Adrenal gland (tissue), 5 donors: ENCODE measurements at regions not wholly inside any gene's neighbourhood (a gene's known extent, or its start where the extent isn't known, plus 50 kb on each side); places are given as distances from the start of the nearest gene placed in this dataset.

Experiments
- POLR2A ChIP-seq, 2 donors: fragments of 450-650 bp; IDR thresholded peaks; one replicate each; pipeline ENCODE4 v1.6.1; 2017; ENCODE audit warnings: antibody characterized with exemption in 2 of 2, mild to moderate bottlenecking in 2 of 2, moderate library complexity in 1 of 2
- TF ChIP-seq, protein P1 (sequence below), 6 experiments: fragments of 450-650 bp in 4 of 6; fragments of 200-600 bp in 2 of 6; sonication (generic) in 1 of 6; IDR thresholded peaks; 1 replicate in 5 of 6; 2 replicates in 1 of 6; pipeline versions ENCODE4 v1.5.1 to v1.8.0; 2016 to 2021; ENCODE audit warnings: antibody characterized with exemption in 6 of 6, mild to moderate bottlenecking in 2 of 6, moderate library complexity in 1 of 6
- donor health status: DM: no; HTN: no; CAD: no.

DNA sequence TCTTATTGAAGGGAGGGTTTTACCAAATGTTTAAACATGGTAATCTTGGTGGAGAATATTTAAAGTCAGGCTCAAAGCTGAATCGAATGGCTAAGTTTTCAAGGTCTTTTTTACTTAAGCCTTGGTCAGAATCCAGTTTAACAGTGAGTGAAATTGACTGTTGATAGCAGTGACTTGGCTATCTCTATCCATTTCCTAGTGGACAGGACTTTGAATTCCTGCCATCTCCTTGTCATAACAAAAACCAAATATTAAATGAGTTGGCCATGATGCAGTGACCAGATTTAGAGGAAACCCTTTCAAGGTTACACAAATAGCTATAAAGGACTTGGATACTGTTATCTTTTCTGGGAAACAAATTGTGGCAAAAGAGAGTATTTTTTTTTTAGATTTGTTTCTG, 92.0 kb downstream of the JRKL start:
- TF ChIP-seq, protein P1, sequence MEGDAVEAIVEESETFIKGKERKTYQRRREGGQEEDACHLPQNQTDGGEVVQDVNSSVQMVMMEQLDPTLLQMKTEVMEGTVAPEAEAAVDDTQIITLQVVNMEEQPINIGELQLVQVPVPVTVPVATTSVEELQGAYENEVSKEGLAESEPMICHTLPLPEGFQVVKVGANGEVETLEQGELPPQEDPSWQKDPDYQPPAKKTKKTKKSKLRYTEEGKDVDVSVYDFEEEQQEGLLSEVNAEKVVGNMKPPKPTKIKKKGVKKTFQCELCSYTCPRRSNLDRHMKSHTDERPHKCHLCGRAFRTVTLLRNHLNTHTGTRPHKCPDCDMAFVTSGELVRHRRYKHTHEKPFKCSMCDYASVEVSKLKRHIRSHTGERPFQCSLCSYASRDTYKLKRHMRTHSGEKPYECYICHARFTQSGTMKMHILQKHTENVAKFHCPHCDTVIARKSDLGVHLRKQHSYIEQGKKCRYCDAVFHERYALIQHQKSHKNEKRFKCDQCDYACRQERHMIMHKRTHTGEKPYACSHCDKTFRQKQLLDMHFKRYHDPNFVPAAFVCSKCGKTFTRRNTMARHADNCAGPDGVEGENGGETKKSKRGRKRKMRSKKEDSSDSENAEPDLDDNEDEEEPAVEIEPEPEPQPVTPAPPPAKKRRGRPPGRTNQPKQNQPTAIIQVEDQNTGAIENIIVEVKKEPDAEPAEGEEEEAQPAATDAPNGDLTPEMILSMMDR (IDR thresholded peaks at IDR 0.05) = no peak
- TF ChIP-seq POLR2A (IDR thresholded peaks at IDR 0.05) = no peak
